ENCODE measurements at regions not wholly inside any gene's neighbourhood (a gene's known extent, or its start where the extent isn't known, plus 50 kb on each side); places are given as distances from the start of the nearest gene placed in this dataset.

DNA sequence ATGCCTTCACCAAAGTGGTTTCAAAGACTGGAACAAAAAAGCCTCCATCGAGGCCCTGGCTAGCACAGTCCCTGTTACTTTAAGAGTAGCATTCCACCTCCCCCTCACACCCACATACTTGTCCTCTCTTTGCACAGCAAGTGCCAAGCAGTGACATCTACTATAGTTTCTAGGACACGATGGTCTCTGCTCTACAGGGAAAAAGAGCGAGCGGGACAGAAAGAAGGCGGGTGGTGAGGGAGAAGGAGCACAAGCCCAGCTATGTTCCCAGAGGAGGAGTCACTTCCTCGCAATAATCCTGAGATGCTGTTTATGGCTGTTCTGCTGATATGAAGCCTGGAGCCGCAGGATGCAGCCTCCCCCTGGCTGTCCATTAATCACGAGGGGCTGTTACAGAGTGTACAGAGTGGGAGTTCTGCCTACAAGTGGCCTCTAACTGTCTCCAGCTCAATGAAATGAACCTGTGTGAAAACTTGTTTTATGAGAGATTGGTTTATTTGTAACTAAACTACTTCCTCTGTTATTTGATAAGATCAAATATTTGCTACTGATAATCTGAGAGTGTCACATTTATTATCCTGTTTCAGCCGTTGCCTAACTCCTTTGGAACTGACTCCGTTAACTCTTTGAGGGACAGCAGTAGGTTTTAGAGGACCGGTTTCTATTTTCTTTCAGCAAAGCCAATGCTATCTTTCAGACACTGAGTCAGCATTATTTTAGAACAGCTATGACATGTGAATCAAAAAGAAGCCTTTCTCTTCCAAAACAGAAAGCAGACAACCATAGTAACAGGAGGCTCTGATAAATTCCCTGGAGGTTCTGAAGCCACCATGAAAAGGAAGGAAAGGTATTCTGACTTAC is 208.0 kb downstream of the SPRY2 start:
- peak; percentile 13 for TF ChIP-seq CTCF (IDR thresholded peaks at IDR 0.05)
- Mint-ChIP-seq H3K27ac (ENCODE audit: unreplicated experiment) (peak overlapping the region; percentile 93), H3K9me3 (ENCODE audit: low read depth) (no peaks in the 10 kb centered on the region), H3K4me1 (ENCODE audit: low read depth) (peaks cover 33% of the 10 kb centered on the region), H3K4me3 (ENCODE audit: unreplicated experiment) (peak overlapping the region; percentile 68), H3K36me3 (ENCODE audit: low read depth) (no peaks in the 10 kb centered on the region), H3K27me3 (ENCODE audit: low read depth) (no peaks in the 10 kb centered on the region)
- no peak for DNase-seq (ENCODE audit: low spot score)

- DNase-seq (ENCODE audit: low spot score) = no peak
- H3K4me1 Mint-ChIP-seq (ENCODE audit: low read depth) = peaks cover 31% of the 10 kb centered on the region
- no peaks in the 10 kb centered on the region for H3K9me3 Mint-ChIP-seq (ENCODE audit: low read depth)
- no peaks in the 10 kb centered on the region for H3K27me3 Mint-ChIP-seq (ENCODE audit: low read depth)
- TF ChIP-seq CTCF (IDR thresholded peaks at IDR 0.05) = no peak
- peak overlapping the region; percentile 58 for H3K4me3 Mint-ChIP-seq (ENCODE audit: unreplicated experiment)
- peak overlapping the region; percentile 6 for H3K27ac Mint-ChIP-seq (ENCODE audit: unreplicated experiment)
- no peaks in the 10 kb centered on the region for H3K36me3 Mint-ChIP-seq (ENCODE audit: low read depth)
These were observed 209.7 kb downstream of the SPRY2 start for GRCh38 chr13:80131204-80131603.

GRCh38 chr13:80126389-80127068 is 214.4 kb downstream of the SPRY2 start:
- H3K4me3 Mint-ChIP-seq (ENCODE audit: unreplicated experiment) = no peak overlapping the region
- no peak for DNase-seq (ENCODE audit: low spot score)
- no peaks in the 10 kb centered on the region for H3K36me3 Mint-ChIP-seq (ENCODE audit: low read depth)
- no peak for TF ChIP-seq CTCF (IDR thresholded peaks at IDR 0.05)
- H3K27ac Mint-ChIP-seq (ENCODE audit: unreplicated experiment) = no peak overlapping the region
- no peaks in the 10 kb centered on the region for H3K9me3 Mint-ChIP-seq (ENCODE audit: low read depth)
- no peaks in the 10 kb centered on the region for H3K27me3 Mint-ChIP-seq (ENCODE audit: low read depth)
- peaks cover 7% of the 10 kb centered on the region for H3K4me1 Mint-ChIP-seq (ENCODE audit: low read depth)

DNA sequence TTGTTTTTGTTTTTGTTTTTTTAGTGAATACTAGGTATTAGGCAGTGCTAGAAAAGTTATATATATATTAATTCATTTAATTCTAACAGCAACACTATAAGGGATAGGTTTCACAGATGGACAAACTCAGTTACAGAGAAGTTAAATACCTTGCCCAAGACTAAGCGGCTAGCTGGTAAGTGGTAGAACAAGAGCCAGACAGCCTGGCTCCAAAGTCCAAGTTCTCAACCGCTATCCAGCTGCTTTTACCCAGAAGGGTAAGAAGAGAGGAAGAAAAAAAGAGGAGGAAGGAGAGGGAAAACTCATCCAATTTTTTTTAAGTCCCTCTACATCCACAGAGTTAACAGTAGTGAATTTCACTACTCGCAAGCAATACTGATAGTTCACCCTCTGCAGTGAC is 217.0 kb downstream of the SPRY2 start:
- no peaks in the 10 kb centered on the region for H3K36me3 Mint-ChIP-seq (ENCODE audit: low read depth)

More for the DNA sequence above, 217.0 kb downstream of the SPRY2 start:
- no peak for DNase-seq (ENCODE audit: low spot score)
- H3K27ac Mint-ChIP-seq (ENCODE audit: unreplicated experiment) = no peak overlapping the region
- H3K9me3 Mint-ChIP-seq (ENCODE audit: low read depth) = no peaks in the 10 kb centered on the region
- TF ChIP-seq CTCF (IDR thresholded peaks at IDR 0.05) = no peak
- no peak overlapping the region for H3K4me3 Mint-ChIP-seq (ENCODE audit: unreplicated experiment)
- H3K4me1 Mint-ChIP-seq (ENCODE audit: low read depth) = no peaks in the 10 kb centered on the region
- H3K27me3 Mint-ChIP-seq (ENCODE audit: low read depth) = no peaks in the 10 kb centered on the region
